ENCODE measurements at regions not wholly inside any gene's neighbourhood (a gene's known extent, or its start where the extent isn't known, plus 50 kb on each side); places are given as distances from the start of the nearest gene placed in this dataset.

GRCh38 chr4:13218326-13218958, 265.7 kb downstream of the RAB28 start:
- no peak for DNase-seq
- H3K27me3 Mint-ChIP-seq (ENCODE audit: insufficient read depth, unreplicated experiment) = no peaks in the 10 kb centered on the region
- H3K4me3 Mint-ChIP-seq (ENCODE audit: unreplicated experiment) = no peak overlapping the region
- H3K27ac Mint-ChIP-seq (ENCODE audit: unreplicated experiment) = no peak overlapping the region
- H3K4me1 ChIP-seq = no peaks in the 10 kb centered on the region
- no peaks in the 10 kb centered on the region for H3K36me3 Mint-ChIP-seq (ENCODE audit: insufficient read depth, unreplicated experiment)
- no peaks in the 10 kb centered on the region for H3K27me3 ChIP-seq (replicated peaks; ENCODE audit: control insufficient read depth, insufficient read depth, low read length)
- no TSS peak for BruUV-seq (replicated peaks)
- no peaks in the 10 kb centered on the region for H3K4me1 Mint-ChIP-seq (ENCODE audit: low read depth, unreplicated experiment)
- no peaks in the 10 kb centered on the region for H3K9me3 ChIP-seq
- intact Hi-C loops (cut with micrococcal nuclease; ENCODE audit: unreplicated experiment) = no loop called here
- POLR2A ChIA-PET = no interaction called here
- CTCF ChIA-PET = no interaction called here
- H3K4me3 ChIP-seq (ENCODE audit: low read depth, low read length) = no peak overlapping the region
- TF ChIP-seq, protein P1, sequence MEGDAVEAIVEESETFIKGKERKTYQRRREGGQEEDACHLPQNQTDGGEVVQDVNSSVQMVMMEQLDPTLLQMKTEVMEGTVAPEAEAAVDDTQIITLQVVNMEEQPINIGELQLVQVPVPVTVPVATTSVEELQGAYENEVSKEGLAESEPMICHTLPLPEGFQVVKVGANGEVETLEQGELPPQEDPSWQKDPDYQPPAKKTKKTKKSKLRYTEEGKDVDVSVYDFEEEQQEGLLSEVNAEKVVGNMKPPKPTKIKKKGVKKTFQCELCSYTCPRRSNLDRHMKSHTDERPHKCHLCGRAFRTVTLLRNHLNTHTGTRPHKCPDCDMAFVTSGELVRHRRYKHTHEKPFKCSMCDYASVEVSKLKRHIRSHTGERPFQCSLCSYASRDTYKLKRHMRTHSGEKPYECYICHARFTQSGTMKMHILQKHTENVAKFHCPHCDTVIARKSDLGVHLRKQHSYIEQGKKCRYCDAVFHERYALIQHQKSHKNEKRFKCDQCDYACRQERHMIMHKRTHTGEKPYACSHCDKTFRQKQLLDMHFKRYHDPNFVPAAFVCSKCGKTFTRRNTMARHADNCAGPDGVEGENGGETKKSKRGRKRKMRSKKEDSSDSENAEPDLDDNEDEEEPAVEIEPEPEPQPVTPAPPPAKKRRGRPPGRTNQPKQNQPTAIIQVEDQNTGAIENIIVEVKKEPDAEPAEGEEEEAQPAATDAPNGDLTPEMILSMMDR (IDR thresholded peaks at IDR 0.05; ENCODE audit: insufficient read depth in 1 of 2, low read depth in 1 of 2, low read length in 1 of 2, severe bottlenecking in 1 of 2, unreplicated experiment in 1 of 2) = no peak
- no peaks in the 10 kb centered on the region for H3K36me3 ChIP-seq (ENCODE audit: control insufficient read depth, insufficient read depth, low read length)
- H3K9me3 Mint-ChIP-seq (ENCODE audit: unreplicated experiment) = no peaks in the 10 kb centered on the region

DNA sequence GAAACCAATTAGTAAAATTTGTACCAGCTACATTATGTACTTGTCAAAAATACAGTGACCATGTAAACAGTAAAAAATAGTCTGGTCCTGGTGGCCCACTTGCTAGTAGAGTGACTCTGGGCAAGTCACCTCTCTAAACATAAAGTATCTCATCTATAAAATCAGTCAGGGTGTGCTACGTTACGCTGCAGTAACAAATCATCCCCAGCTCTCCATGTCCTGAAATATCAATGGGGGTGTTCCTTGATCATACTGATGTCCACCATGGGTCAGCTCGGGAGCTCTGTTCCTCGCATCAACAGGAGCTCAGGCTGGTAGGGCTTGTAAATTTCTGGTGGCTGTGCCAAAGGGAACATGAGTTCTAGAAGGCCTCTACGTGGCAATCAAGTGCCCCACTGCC, 268.6 kb downstream of the RAB28 start:
- no peaks in the 10 kb centered on the region for H3K9me3 Mint-ChIP-seq (ENCODE audit: unreplicated experiment)
- Histone ChIP-seq H3K27me3 (replicated peaks; ENCODE audit: control insufficient read depth, insufficient read depth, low read length) (no peaks in the 10 kb centered on the region), H3K4me3 (ENCODE audit: low read depth, low read length) (no peak overlapping the region), H3K9me3 (no peaks in the 10 kb centered on the region), H3K36me3 (ENCODE audit: control insufficient read depth, insufficient read depth, low read length) (no peaks in the 10 kb centered on the region), H3K4me1 (no peaks in the 10 kb centered on the region)
- intact Hi-C loops (cut with micrococcal nuclease; ENCODE audit: unreplicated experiment) = no loop called here
- no peaks in the 10 kb centered on the region for H3K27me3 Mint-ChIP-seq (ENCODE audit: insufficient read depth, unreplicated experiment)
- TF ChIP-seq, protein P1 (IDR thresholded peaks at IDR 0.05; ENCODE audit: insufficient read depth in 1 of 2, low read depth in 1 of 2, low read length in 1 of 2, severe bottlenecking in 1 of 2, unreplicated experiment in 1 of 2) = no peak
- no peak for DNase-seq
- no peak overlapping the region for H3K27ac Mint-ChIP-seq (ENCODE audit: unreplicated experiment)
- H3K36me3 Mint-ChIP-seq (ENCODE audit: insufficient read depth, unreplicated experiment) = no peaks in the 10 kb centered on the region
- H3K4me3 Mint-ChIP-seq (ENCODE audit: unreplicated experiment) = no peak overlapping the region
- POLR2A ChIA-PET = no interaction called here
- no peaks in the 10 kb centered on the region for H3K4me1 Mint-ChIP-seq (ENCODE audit: low read depth, unreplicated experiment)
- no TSS peak for BruUV-seq (replicated peaks)
- CTCF ChIA-PET = no interaction called here

DNA sequence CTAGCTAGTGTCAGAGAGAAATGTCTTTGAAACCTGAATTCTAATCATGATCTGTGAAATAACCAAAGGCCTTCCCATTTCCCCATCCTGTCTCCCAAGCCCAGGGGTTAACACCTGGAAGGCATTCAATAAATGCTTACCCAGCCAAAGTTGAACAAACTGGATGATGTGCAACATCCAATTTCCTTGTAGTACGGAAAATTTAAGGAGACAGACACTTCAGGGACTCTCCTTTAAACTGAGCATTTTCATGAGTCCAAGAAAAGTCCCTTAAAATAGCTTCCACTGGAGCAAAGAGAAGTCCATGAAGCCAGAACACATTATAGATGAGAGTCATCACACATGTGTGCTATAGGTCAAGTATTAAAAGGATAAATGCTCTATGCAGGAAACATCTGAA, 271.2 kb downstream of the RAB28 start:
- intact Hi-C loops (cut with micrococcal nuclease; ENCODE audit: unreplicated experiment) = no loop called here
- CTCF ChIA-PET = no interaction called here

More for the DNA sequence above, 271.2 kb downstream of the RAB28 start:
- H3K4me1 Mint-ChIP-seq (ENCODE audit: low read depth, unreplicated experiment) = no peaks in the 10 kb centered on the region
- H3K4me3 Mint-ChIP-seq (ENCODE audit: unreplicated experiment) = no peak overlapping the region
- no peaks in the 10 kb centered on the region for H3K27me3 Mint-ChIP-seq (ENCODE audit: insufficient read depth, unreplicated experiment)
- POLR2A ChIA-PET = no interaction called here
- no peaks in the 10 kb centered on the region for H3K4me1 ChIP-seq
- no peaks in the 10 kb centered on the region for H3K9me3 Mint-ChIP-seq (ENCODE audit: unreplicated experiment)
- H3K27me3 ChIP-seq (replicated peaks; ENCODE audit: control insufficient read depth, insufficient read depth, low read length) = no peaks in the 10 kb centered on the region
- no peak overlapping the region for H3K27ac Mint-ChIP-seq (ENCODE audit: unreplicated experiment)
- DNase-seq = no peak
- H3K36me3 ChIP-seq (ENCODE audit: control insufficient read depth, insufficient read depth, low read length) = no peaks in the 10 kb centered on the region
- no peaks in the 10 kb centered on the region for H3K9me3 ChIP-seq
- BruUV-seq (replicated peaks) = no TSS peak
- TF ChIP-seq, protein P1 (IDR thresholded peaks at IDR 0.05; ENCODE audit: insufficient read depth in 1 of 2, low read depth in 1 of 2, low read length in 1 of 2, severe bottlenecking in 1 of 2, unreplicated experiment in 1 of 2) = no peak
- H3K36me3 Mint-ChIP-seq (ENCODE audit: insufficient read depth, unreplicated experiment) = no peaks in the 10 kb centered on the region
- no peak overlapping the region for H3K4me3 ChIP-seq (ENCODE audit: low read depth, low read length)

Measured in Caco-2 (cell line).